ENCODE measurements at regions not wholly inside any gene's neighbourhood (a gene's known extent, or its start where the extent isn't known, plus 50 kb on each side); places are given as distances from the start of the nearest gene placed in this dataset.

- no peak for DNase-seq (ENCODE audit: low read depth)
Observed at GRCh38 chr1:8267307-8267706, 50.6 kb upstream of the SLC45A1 start.

GRCh38 chr1:8266436-8267165, 51.3 kb upstream of the SLC45A1 start:
- no peak for DNase-seq (ENCODE audit: low read depth)

DNA sequence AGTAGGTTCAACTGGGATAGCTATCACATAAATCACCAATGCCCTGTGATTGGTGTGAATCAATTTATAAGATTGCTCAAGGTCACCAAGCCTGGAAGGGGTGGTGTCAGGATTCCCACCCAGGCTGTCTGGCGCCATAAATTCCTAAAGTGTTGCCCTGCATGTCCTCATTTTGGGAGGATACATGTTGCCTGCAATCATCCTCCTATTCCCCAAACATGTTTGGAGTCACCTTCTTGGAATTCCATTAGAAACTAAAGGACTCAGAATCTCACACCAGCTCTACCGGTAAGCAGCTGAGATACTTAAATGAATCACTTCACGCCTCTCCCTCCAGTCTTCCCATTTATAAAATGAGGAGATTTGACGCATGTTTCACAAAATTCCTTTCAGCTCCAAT, 54.1 kb upstream of the SLC45A1 start:
- DNase-seq (ENCODE audit: low read depth): no peak

GRCh38 chr1:8261398-8261762, 56.5 kb upstream of the SLC45A1 start:
- DNase-seq (ENCODE audit: low read depth): no peak

GRCh38 chr1:8259498-8260290, 58.2 kb upstream of the SLC45A1 start:
- peak; percentile 51 for DNase-seq (ENCODE audit: low read depth)

- DNase-seq (ENCODE audit: low read depth): no peak
Observed at GRCh38 chr1:8257621-8258020, 60.3 kb upstream of the SLC45A1 start.

DNA sequence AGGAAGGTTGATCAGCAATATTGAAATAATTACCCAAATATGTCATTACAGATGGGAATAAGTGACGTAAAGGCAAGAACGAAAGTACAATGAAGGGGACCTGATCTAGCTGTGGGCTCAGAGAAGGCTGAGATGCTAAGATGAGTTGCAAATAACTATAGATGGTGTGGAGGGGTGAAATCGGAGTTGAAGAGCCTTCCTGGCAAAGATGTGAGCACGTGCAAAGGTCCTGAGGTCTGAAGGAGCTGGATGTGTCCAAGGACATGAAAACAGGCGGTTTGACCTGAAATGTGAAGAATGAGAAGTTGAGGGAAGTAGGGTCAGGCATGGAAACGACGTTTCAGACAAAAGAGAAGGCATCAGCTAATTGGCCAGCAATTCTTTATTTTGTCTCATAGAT, 61.6 kb upstream of the SLC45A1 start:
- no peak for DNase-seq (ENCODE audit: low read depth)

DNA sequence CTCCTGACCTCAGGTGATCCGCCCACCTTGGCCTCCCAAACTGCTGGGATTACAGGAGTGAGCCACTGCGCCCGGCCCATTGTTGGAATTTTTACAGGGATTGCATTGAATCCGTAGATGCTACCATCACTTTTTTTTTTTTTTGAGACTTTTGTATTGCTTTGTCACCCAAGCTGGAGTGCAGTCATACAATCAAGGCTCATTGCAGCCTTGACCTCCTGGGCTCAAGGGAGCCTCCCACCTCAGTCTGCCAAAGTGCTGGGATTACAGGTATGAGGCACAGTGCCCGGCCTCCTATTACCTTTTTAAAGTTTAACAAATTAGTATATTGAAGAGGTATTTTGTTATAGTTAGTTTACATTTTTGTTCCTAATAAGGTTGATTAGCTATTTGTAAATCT, 62.2 kb upstream of the SLC45A1 start:
- DNase-seq (ENCODE audit: low read depth): no peak

GRCh38 chr1:8252266-8252951, 65.5 kb upstream of the SLC45A1 start:
- no peak for DNase-seq (ENCODE audit: low read depth)

DNA sequence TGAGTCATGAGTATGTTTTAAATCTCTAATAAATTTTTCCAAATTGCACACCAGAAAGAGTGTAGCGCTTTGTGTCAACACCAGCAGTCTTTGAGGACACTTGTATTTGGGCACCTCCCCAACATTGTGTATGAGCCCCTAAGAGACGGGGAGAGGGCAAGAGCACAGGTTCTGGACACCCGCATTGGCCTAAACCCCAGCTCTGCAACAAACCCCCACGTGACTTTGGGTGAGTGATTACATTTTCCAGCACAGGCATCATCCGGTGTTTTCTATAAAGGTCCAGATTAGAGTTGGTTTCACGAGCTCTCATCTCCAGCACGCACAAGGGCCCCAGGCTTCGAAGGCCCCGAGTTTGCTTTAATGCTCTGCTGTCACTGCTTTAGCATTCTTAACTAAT, 66.3 kb upstream of the SLC45A1 start:
- DNase-seq (ENCODE audit: low read depth): no peak

GRCh38 chr1:8249838-8250237, 68.1 kb upstream of the SLC45A1 start:
- no peak for DNase-seq (ENCODE audit: low read depth)

DNA sequence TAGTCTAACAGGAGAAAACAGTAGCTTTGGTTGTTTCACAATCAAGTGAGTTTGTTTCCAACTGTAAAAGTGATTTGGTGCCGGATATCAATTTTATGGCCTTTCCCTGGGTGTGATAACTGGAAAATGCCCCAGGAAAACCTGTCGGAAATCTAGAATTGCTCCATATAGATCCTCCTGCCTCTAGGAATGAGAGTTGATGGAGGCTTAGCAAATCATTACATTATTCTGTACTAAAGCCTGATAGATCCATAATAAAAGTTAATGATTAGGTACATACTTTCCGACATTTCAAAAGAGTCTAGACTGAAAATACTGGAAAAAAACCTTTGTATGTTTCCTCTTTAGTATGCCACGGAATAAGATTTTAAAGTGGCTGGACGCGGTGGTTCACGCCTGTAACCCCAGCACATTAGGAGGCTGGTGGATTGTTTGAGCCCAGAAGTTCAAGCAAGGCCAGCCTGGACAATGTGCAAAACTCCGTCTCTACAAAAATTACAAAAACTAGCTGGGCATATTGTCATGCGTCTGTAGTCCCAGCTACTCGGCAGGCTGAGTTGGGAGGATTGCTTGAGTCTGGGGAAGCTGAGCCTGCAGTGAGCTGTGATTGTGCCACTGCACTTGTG, 70.0 kb upstream of the SLC45A1 start:
- no peak for DNase-seq (ENCODE audit: low read depth)

DNA sequence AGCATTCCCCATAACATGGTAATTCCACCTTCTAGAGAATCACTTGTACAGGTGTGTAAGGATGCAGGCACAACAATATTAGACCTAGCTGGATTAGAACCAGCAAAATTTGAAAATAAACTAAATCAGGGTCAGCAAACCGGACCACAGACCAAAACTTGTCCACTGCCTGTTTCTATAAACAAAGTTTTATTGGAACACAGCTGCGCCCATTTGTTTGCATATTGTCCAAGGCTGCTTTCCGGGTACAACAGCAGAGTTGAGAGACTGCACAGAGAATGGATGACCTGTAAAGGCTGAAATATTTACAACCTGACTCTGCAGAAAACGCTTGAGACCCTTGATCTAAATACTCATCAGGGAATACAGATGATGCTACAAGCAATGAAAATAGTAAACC, 73.6 kb upstream of the SLC45A1 start:
- DNase-seq (ENCODE audit: low read depth): no peak

DNA sequence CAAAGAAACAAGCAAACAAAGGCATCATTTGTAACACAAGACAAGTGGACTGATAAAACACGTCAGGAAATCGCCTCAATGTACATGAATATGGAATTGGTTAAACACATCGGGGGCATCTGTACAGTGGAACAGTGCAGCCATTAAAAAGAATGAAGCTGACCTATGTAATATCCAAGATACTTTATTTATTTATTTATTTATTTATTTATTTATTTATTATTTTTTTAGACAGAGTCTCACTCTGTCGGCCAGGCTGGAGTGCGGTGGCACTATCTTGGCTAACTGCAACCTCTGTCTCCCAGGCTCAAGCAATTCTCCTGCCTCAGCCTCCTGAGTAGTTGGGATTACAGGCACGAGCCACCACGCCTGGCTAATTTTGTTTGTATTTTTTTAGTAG, 75.4 kb upstream of the SLC45A1 start:
- no peak for DNase-seq (ENCODE audit: low read depth)

DNA sequence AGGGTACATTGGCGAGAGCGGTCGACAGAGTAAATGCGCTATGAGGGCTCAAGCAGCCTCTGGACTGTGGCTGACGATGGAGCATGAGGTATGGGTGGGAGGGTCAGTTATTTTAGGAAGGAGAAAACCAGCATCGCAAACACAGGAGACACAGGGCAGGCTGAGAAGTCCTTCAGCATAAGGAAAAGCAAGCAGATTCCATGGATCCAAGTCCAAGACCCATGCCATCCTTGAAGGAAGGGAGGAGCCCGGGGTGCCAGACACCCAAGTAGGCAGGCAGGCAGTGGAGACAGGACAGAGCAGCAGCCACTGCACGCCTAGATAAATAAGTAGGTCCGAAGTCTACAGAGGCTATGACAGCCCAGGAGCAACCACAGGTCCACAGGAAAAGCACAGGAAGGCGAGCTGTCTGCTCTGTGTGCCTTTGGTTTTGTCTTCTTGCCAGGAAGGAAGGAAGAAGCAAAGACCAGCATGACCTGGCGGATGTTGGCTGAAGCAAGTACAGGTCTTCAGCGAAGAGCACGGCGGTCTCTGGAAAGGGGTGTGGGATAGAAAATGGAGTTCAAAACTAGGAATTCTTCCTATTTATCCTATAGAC, 76.4 kb upstream of the SLC45A1 start:
- DNase-seq (ENCODE audit: low read depth): no peak

- no peak for DNase-seq (ENCODE audit: low read depth)
Observed at GRCh38 chr1:8239306-8240023, 78.4 kb upstream of the SLC45A1 start.

GRCh38 chr1:8239039-8239305, 78.9 kb upstream of the SLC45A1 start:
- DNase-seq (ENCODE audit: low read depth): no peak

DNA sequence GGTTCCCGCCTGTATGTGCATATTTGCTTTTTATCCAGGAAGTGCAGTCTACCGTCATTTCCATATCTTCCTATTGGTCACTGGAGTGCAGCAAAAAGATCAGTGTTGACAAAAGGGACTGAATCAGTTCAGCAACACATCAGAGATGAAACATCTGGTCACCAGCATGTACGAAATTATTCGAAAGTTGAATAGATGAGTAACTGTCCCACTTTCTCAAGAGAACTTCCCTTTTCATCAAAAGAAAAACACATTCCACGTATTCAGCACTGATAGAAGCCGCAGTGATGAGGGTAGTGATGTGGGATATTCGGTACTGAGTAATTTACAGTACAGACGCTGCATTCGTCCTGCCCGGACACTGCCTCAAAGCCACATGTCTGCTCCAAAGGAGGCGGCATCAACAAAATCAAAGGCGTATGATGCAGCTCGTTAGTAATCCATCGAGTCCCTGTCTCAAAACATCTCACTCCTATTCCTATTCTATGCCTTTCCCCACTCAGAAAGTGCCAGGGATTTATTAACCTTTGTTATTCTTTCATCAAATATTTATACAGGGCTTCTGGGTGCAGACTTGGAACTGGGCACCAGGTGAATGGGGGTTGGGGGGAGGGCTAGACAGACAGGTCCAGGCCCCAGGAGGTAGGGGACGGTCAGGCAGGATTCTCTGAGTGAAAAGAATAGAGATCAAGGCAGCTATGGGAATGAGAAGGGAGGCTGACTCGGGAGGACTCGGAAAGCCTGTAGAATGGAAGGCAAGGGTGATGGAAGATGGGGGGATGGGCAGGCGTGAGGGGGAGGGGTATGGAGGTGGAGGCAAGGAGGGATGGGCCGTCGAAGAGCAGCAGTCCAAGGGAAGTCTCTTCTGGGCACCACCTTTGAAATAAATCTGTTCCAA, 79.5 kb upstream of the SLC45A1 start:
- peak; percentile 95 for DNase-seq (ENCODE audit: low read depth)

- DNase-seq (ENCODE audit: low read depth): no peak
Observed at GRCh38 chr1:8232036-8232757, 85.7 kb upstream of the SLC45A1 start.

DNA sequence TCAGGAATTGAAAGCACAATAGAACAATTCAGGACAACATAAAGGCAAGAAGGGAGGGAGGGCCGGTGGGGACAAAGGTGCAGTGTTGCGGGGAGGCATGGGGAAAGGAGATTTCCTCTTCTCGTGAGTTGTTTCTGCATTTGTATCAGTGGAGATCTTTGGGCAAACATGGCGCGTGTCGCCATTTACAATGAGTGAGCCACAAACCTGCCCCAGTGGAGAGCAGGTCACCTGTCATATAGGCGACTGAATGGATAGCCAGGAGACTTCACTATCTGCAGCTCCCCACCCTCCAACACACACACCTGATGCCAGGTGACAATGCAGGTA, 87.7 kb upstream of the SLC45A1 start:
- DNase-seq (ENCODE audit: low read depth): no peak

Measured in non-pigmented ciliary epithelial cell (primary cell).